Stromal cell of bone marrow (primary cell): ENCODE measurements at regions not wholly inside any gene's neighbourhood (a gene's known extent, or its start where the extent isn't known, plus 50 kb on each side); places are given as distances from the start of the nearest gene placed in this dataset.

Experiments used
- DNase-seq: peaks from one replicate; pipeline ENCODE4 v3.0.0-alpha.2; 2012; ENCODE audit warnings: low read depth

DNA sequence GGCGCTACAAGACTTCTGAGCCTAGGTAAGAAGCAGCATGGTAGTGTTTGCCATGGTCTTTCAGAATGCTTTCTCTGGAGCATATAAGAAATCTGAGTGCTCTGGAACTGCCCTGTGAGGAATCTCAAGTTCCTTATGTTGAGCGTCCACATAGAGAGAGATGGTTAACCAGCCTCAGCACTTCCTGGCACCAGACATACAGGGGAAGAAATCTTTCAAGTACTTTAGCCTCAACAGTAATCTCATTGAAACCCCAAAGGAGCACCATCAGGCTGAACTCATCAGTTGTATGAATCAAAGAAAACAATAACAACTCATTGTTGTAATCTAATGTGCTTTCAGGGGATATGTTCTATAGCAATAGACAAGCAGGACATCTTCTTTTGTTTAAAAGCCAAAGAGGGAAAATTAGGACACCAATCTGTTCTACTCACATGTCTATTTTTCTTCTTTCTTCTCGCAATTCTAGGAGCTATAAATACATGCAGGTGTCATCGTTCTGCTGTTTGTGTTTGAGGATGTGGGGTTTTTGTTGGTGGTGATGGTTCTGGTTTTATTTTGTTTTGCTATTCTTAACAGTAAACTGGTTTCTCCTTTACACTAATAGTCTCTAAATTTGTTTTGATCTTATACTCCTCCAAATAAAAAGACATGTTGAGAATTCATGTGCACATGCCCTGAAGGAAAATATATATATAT is 1145.0 kb upstream of the LRRN3 start:
- no peak for DNase-seq

DNA sequence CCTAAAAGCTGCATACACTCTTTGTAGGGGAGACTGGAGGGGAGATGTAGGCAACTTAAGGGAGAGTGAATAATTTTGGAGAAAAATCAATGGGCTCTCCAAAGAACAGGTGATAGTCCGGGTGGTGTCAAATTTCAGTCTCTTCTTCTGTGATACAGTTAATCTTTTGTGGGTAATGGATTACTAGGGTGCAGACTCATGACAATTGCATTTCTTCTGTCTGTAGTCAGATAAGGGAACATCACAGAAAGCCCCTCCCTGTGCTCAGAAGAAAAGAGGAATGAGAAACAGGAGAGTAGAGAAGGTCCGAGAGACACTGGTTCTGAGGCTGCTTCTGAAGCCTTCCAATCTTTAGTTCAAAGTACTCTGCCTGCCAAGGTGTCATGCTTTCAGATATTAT is 1140.7 kb upstream of the LRRN3 start:
- DNase-seq = no peak

DNA sequence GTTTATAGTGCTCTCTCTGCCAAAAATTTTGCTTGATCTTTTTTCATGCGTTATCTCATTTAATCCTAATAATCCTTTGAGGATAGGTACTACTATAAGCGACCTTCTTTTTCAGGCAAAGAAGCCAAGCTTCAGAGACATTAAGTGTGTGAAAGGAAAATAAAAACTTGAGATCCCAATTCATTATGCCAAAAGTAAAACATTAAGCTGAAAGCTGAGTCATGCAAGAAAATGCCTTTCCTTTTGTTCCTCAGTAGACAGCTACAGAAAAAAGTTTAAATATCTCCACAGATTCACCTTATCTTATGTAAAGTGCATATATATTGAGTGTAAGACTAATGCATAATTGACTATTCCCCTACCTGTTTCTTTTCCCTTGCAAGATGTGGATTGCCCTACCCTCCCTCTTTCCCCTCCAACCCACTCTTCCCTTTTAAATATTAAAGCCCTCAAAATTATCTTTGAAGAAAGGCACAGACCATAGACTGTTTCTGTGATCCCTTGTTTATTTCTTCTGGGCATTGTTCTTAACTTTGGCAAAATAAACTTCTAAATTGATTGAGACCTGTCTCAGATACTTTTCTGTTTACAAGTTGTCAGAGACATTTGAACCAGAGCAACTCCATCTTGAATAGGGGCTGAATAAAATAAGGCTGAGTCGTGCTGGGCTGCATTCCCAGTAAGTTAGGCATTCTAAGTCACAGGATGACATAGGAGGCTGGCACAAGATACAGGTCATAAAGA is 1139.9 kb upstream of the LRRN3 start:
- no peak for DNase-seq

DNA sequence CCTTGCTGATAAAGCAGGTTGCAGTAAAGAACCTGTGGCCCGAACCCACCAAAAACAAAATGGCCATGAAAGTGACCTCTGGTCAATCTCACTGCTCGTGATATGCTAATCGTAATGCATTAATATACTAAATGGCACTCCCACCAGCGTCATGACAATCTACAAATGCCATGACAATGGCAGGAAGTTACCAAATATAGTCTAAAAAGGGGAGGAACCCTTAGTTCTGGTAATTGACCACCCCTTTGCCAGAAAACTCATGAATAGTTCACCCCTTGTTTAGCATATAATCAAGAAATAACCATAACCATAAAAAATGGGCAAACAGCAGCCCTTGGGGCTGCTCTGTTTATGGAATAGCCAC is 1139.4 kb upstream of the LRRN3 start:
- DNase-seq = no peak

DNA sequence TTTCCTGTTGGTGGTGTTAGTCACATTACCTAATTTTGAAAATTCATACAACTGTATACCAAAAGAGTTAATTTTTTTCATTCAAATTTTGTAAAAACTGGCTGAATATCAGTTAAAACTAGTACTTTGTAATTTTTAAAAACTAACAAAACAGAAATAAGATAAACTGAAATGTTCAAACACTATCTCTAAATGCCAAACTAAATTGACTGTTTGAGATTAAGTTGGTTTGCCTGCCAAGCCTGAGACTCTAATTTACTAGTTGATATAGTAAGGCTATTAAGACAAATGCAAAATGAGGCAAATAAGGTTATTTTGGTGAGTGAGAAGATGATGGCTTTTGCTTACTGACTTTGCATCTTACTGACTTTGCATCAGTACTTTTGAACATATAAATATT is 1134.9 kb upstream of the LRRN3 start:
- no peak for DNase-seq

GRCh38 chr7:109956916-109957315 is 1134.0 kb upstream of the LRRN3 start:
- DNase-seq = no peak

GRCh38 chr7:109963741-109964140 is 1127.2 kb upstream of the LRRN3 start:
- no peak for DNase-seq

GRCh38 chr7:109964780-109965179 is 1126.1 kb upstream of the LRRN3 start:
- DNase-seq = no peak

DNA sequence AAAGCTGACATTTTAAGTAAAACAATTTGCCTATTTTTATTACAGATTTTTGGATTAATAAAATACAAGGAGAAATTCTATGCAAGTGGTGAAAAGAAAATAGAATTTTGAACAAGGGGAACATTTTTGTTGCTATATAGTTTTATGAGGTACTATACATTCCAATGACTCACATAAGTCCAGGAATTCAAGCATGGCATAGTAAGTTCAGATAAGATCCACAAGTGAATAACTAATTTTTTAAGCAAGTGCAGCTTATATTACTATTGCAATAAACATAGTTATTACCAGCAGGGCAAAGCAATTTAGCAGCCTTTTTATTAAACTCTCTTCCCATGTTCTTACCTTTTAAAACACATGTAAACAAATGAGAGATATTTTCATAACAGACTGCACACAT is 1123.5 kb upstream of the LRRN3 start:
- no peak for DNase-seq

DNA sequence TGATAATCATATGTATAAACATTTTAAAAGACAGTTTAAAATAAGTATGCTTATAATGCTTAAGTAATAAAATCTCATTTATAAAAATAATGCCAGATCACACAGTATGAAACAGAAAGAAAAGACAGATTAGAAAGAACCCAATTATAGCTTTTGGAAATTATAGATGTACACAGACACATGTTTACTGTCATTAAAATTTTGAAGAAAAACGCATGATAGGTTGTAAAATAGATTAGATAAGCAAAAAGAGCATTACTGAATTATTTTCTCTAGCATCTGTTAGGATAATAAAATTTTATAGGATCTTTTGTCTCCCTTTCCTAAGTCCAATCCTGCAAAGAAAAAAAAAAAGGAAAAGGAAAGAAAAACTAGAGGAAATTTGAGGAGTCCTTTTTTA is 1107.3 kb upstream of the LRRN3 start:
- DNase-seq = no peak

DNA sequence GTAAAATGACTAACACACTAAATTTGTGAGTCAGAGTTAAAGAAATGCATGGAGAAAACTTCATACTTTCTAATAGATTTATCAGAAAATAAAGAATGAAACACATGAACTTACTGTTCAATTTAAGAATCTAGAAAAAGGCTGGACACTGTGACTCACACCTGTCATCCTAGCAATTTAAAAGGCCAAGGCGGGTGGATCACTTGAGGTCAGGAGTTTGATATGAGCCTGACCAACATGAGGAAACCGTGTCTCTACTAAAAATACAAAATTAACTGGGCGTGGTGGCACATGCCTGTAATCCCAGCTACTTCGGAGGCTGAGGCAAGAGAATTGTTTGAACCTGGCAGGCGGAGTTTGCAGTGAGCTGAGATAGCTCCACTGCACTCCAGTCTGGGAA is 1106.2 kb upstream of the LRRN3 start:
- no peak for DNase-seq

DNA sequence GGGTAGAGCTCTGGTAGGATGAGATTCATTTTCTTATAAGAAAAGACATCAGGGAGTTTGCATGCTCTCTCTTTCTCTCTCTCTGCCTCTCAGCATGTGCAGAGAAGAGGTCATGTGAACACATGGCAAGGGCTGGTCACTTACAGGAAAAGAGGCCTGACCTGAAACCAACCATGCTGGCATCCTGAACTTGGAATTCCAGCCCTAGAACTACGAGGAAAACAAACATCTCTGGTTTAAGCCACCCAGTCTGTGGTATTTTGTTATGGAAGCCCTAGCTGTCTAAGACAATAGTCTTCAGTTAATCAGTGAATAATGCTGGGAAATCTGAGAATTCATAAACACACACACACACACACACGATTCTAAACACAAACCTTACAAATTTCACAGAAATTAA is 1104.2 kb upstream of the LRRN3 start:
- DNase-seq = no peak

- no peak for DNase-seq
Observed at GRCh38 chr7:109996411-109996810, 1094.5 kb upstream of the LRRN3 start.

GRCh38 chr7:109996927-109997326 is 1094.0 kb upstream of the LRRN3 start:
- DNase-seq = no peak

- DNase-seq = no peak
Observed at GRCh38 chr7:109997837-109998236, 1093.1 kb upstream of the LRRN3 start.

DNA sequence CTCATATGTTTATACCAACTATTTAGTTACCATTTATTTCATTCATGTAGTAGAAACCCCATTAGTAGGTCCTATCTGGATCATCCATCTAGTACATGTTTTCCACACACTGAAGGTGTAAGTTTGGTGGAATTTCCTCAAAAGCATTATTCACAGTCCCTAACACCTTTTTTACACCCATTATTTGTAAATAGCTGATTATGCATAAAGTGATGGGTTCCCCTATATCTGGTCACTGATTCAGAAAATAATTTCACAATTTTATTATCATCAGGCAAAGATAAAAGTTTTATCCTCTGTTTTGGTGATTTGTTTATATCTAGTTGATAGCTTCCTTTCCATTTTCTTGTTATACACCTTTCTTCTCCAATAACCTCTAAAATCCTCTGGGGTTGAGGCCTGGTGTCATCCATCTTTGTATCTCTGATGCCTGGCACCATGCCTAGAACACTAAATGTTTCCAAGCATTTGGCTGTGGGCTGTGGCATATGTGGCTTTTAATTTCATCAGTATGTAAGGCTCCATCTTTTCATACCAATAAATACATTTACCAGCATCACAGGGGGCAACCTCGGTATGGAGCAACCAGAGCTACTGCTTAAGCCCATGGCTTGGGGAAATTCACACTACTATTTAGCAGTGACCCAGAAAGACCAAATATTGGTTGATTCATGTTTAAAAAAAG is 1089.5 kb upstream of the LRRN3 start:
- no peak for DNase-seq

DNA sequence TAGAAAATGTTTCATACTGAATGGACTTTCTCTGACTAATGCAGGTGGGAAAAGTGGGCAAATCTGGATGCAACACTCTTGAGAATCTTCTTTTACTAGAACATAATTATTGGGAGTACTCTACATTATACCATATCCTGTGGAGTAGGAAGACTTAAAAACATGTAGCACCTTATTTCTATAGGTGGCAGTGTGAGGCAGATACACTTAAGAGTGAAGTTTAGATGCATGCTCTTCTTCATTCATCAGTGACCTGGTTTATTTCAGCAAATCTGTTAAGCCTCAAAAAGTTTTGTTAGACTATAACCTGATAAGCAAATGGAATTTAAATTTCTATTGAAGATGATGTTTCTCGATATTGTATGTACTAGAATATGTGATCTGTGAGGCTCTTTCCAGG is 1087.1 kb upstream of the LRRN3 start:
- DNase-seq = no peak

DNA sequence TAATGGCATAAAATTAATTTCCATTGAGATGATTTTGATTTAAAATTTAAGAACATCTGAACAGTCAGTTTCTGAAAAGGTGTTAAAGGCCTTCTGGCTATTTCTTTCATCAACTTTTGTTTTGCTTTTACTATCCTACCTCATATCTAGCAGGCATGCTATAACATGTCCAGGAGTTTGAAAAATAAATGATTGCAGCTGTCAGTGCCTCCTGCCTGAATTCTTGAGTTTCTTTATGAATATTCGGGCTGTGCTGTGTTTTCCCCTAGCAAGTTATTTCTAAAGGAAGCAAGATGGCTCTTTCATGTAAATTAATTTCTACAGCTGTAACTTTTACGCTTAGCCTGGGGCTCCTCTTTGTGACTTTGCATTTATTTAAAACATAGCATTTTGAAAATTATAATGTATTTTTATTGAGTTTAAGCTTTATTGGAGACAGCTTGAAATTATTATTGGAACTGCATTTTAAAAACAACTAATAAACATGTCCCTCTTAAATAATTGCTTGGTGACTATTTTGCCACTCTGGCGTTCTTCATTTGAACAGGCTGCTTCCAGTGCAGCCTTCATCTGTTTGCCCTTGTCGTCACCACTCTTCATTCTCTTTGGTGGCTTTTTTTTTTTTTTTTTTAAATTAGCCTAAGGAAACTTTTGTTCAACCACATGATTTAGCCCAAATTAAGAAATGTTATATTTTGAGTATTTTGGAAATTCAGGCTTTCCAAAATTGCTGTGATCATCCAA is 1083.4 kb upstream of the LRRN3 start:
- DNase-seq = no peak

- no peak for DNase-seq
Observed at GRCh38 chr7:110010359-110010758, 1080.6 kb upstream of the LRRN3 start.

DNA sequence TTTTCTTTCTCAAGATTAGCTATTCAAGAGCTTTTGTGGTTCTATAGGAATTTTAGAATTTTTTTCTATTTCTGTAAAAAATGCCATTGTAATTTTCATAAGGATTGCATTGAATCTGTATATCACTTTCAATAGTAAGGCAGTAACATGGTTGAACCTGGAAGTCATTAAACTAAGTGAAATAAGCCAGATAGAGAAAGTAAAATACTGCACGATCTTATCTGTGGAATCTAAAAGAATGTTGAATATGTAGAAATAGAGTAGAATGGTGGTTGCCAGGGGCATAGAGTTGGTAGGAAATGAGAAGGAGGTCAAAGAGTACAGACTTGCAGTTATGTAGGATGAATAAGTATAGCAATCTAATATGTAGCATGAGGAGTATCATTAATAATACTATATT is 1073.5 kb upstream of the LRRN3 start:
- DNase-seq = no peak

DNA sequence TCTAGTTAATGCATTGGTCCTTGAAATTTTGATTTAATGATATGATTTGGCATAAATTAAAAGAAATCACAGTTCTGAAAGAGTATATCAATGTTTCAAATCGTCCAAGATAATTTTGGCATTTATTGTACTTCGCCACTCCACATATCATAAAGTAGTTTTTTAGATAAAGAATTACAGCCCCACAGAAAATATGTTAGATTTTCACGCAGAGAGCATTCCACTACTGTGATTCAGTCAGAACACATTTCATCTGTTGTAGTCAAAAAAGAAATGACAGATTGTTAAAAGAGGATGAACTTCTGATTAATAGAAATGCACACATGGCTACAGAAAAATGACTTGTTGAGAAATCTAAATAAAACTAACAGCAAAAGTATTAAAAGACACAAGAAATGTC is 1063.5 kb upstream of the LRRN3 start:
- DNase-seq = no peak

- no peak for DNase-seq
Observed at GRCh38 chr7:110043519-110043918, 1047.4 kb upstream of the LRRN3 start.

DNA sequence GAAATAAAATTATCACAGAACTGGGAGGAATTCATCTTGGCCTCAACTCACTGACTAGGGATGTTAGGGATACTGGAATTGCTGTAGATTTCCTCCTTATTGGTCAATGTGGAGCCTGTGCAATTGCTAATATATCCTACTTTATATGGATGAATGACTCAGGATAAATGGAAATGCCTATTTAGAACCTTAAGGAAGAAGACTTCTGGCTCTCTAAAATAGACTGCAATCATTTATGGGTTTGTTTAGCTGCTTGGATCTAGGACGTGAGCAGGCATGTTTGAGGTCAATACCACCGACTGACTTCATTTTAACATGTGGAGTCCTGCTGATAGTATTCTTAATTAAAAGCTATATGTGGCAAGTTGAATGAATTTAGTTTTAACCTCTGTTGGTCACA is 1040.1 kb upstream of the LRRN3 start:
- DNase-seq = no peak
